ENCODE measurements at regions not wholly inside any gene's neighbourhood (a gene's known extent, or its start where the extent isn't known, plus 50 kb on each side); places are given as distances from the start of the nearest gene placed in this dataset.
"Not testable (repeated sequence)": the region's sequence is repeated elsewhere in the genome, so short reads cannot be mapped to it uniquely, and the experiment has no call there.

- no peak for DNase-seq
Observed at GRCh38 chr6:141753180-141753579, 379.5 kb upstream of the GJE1 start.

GRCh38 chr6:141752677-141753076 lies 380.0 kb upstream of the GJE1 start:
- DNase-seq: no peak

- not testable (repeated sequence) for DNase-seq
Observed at GRCh38 chr6:141746324-141746723, 386.4 kb upstream of the GJE1 start.

- DNase-seq: no peak
Observed at GRCh38 chr6:141744971-141745370, 387.8 kb upstream of the GJE1 start.

- no peak for DNase-seq
Observed at GRCh38 chr6:141744194-141744925, 388.4 kb upstream of the GJE1 start.

- DNase-seq: no peak
Observed at GRCh38 chr6:141736104-141736503, 396.6 kb upstream of the GJE1 start.

GRCh38 chr6:141735126-141735525 lies 397.6 kb upstream of the GJE1 start:
- no peak for DNase-seq

GRCh38 chr6:141734071-141734840 lies 398.5 kb upstream of the GJE1 start:
- DNase-seq: no peak

GRCh38 chr6:141729146-141729545 lies 403.6 kb upstream of the GJE1 start:
- no peak for DNase-seq

GRCh38 chr6:141728330-141728729 lies 404.4 kb upstream of the GJE1 start:
- no peak for DNase-seq

GRCh38 chr6:141726248-141726647 lies 406.5 kb upstream of the GJE1 start:
- no peak for DNase-seq

- DNase-seq: no peak
Observed at GRCh38 chr6:141724731-141725130, 408.0 kb upstream of the GJE1 start.

GRCh38 chr6:141719476-141719875 lies 413.2 kb upstream of the GJE1 start:
- DNase-seq: no peak

- DNase-seq: no peak
Observed at GRCh38 chr6:141705431-141705830, 427.3 kb upstream of the GJE1 start.

- no peak for DNase-seq
Observed at GRCh38 chr6:141704151-141704550, 428.6 kb upstream of the GJE1 start.

- no peak for DNase-seq
Observed at GRCh38 chr6:141701732-141702131, 431.0 kb upstream of the GJE1 start.

GRCh38 chr6:141700819-141701218 lies 431.9 kb upstream of the GJE1 start:
- DNase-seq: no peak

- DNase-seq: no peak
Observed at GRCh38 chr6:141688916-141689315, 443.8 kb upstream of the GJE1 start.

- no peak for DNase-seq
Observed at GRCh38 chr6:141685416-141685815, 447.3 kb upstream of the GJE1 start.

GRCh38 chr6:141682391-141682790 lies 450.3 kb upstream of the GJE1 start:
- DNase-seq: no peak

- DNase-seq: peak; percentile 18
Observed at GRCh38 chr6:141677598-141678211, 455.0 kb upstream of the GJE1 start.

- DNase-seq: peak; percentile 8
Observed at GRCh38 chr6:141675957-141676356, 456.8 kb upstream of the GJE1 start.

- no peak for DNase-seq
Observed at GRCh38 chr6:141669141-141669540, 463.6 kb upstream of the GJE1 start.

Data from NCI-H345 (cell line).